ENCODE measurements at regions not wholly inside any gene's neighbourhood (a gene's known extent, or its start where the extent isn't known, plus 50 kb on each side); places are given as distances from the start of the nearest gene placed in this dataset.

DNA sequence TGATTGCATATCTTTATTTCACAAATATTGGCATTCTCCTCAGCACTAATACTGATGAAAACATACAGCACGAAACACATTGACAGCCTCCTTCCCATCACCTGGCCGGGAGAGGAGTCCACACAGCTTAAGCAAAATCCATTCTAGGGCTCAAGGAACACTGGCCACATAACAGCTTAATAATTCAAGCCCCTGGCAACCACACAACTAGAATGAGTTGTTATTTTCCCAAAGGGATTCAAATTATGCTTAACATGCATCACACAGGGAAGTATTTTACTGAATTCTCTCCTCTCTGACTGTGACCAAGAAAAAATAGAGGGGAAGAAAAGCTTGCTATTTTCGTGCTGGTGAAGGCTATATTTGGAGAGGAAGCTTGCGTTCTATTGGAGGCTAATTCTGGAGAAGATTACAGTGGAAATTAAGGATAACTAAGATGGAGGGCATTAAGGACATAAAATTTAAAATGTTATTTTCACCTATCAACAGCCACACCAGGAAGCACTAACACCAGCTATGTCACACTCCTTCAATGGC lies 198.5 kb downstream of the ADGRG6 start:
- Histone ChIP-seq H3K4me1 (ENCODE audit: control insufficient read depth in 2 of 2, insufficient read depth in 2 of 2, low read length in 2 of 2) (no peaks in the 10 kb centered on the region), H3K27me3 (ENCODE audit: control insufficient read depth in 2 of 2, insufficient read depth in 2 of 2, low read length in 2 of 2) (no peaks in the 10 kb centered on the region), H3K9ac (ENCODE audit: low read depth in 1 of 2, low read length in 2 of 2) (no peak overlapping the region), H3K36me3 (ENCODE audit: control insufficient read depth in 2 of 2, insufficient read depth in 2 of 2, low read length in 2 of 2) (no peaks in the 10 kb centered on the region), H3K9me3 (ENCODE audit: control insufficient read depth in 2 of 2, low read length in 2 of 2) (peaks cover 0 to 4% of the 10 kb centered on the region in 2 donors), H3K4me3 (ENCODE audit: low read length in 2 of 2) (no peak overlapping the region), H3K27ac (ENCODE audit: low read depth in 2 of 2, low read length in 2 of 2) (no peak overlapping the region)

DNA sequence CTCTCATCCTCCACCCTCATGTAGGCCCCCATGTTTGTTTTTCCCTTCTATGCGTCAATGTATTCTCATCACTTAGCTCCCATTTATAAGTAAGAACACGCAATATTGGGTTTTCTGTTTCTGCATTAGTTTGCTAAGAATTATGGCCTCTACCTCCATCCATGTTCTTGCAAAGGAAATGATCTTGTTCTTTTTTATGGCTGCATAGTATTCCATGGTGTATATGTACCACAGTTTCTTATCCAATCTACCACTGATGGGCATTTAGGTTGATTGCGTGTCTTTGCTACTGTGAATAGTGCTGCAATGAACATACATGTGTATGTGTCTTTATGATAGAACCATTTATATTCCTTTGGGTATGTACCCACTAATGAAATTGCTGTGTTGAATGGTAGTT lies 200.0 kb downstream of the ADGRG6 start:
- H3K9me3 ChIP-seq (ENCODE audit: control insufficient read depth in 2 of 2, low read length in 2 of 2): peaks cover 0 to 4% of the 10 kb centered on the region in 2 donors
- no peaks in the 10 kb centered on the region for H3K27me3 ChIP-seq (ENCODE audit: control insufficient read depth in 2 of 2, insufficient read depth in 2 of 2, low read length in 2 of 2)
- H3K4me3 ChIP-seq (ENCODE audit: low read length in 2 of 2): no peak overlapping the region
- H3K27ac ChIP-seq (ENCODE audit: low read depth in 2 of 2, low read length in 2 of 2): no peak overlapping the region
- H3K36me3 ChIP-seq (ENCODE audit: control insufficient read depth in 2 of 2, insufficient read depth in 2 of 2, low read length in 2 of 2): no peaks in the 10 kb centered on the region
- no peaks in the 10 kb centered on the region for H3K4me1 ChIP-seq (ENCODE audit: control insufficient read depth in 2 of 2, insufficient read depth in 2 of 2, low read length in 2 of 2)
- H3K9ac ChIP-seq (ENCODE audit: low read depth in 1 of 2, low read length in 2 of 2): no peak overlapping the region

DNA sequence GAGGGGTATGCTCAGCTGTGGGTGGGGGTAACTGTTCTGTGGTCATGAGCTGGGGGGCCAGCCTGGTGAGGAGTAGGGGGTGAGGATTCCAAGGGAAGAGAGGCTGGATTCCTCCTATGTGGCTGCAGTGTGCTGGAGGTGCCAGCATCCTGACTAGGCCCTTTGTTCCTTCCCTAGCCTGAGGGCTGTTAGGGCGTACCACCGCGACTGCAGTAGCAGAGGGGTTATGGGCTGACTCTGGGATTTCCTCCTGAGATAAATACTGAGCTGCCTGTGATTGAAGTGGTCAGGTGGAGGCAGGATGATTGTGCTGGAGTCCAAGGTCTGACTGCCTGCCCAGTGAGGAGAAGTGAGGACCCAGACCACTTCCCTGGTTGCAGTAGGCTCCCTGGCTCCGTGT lies 205.3 kb downstream of the ADGRG6 start:
- Histone ChIP-seq H3K9ac (ENCODE audit: low read depth in 1 of 2, low read length in 2 of 2) (no peak overlapping the region), H3K27ac (ENCODE audit: low read depth in 2 of 2, low read length in 2 of 2) (no peak overlapping the region), H3K27me3 (ENCODE audit: control insufficient read depth in 2 of 2, insufficient read depth in 2 of 2, low read length in 2 of 2) (no peaks in the 10 kb centered on the region), H3K9me3 (ENCODE audit: control insufficient read depth in 2 of 2, low read length in 2 of 2) (peaks cover 0 to under 1% of the 10 kb centered on the region in 2 donors), H3K36me3 (ENCODE audit: control insufficient read depth in 2 of 2, insufficient read depth in 2 of 2, low read length in 2 of 2) (no peaks in the 10 kb centered on the region), H3K4me1 (ENCODE audit: control insufficient read depth in 2 of 2, insufficient read depth in 2 of 2, low read length in 2 of 2) (no peaks in the 10 kb centered on the region), H3K4me3 (ENCODE audit: low read length in 2 of 2) (no peak overlapping the region)

DNA sequence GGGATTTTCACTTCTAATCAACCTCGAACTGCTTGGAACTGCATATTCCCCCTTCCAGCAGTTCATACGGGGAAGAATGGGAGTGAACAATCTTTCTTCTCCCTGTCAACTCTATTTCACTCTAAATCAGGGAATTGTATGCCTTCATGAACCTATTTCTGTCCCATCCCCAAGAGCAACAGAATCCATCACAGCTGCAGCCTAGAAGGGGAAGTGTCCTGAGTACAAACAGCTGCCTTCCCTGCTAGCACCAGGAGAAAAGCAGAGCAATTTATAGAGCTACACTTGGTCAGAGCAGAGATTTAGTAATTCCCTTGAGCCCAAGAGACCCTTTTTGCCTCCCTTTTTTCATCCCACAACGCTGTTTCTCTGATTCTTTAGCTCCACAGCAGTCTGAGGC lies 208.4 kb downstream of the ADGRG6 start:
- Histone ChIP-seq H3K36me3 (ENCODE audit: control insufficient read depth in 2 of 2, insufficient read depth in 2 of 2, low read length in 2 of 2) (no peaks in the 10 kb centered on the region), H3K9ac (ENCODE audit: low read depth in 1 of 2, low read length in 2 of 2) (no peak overlapping the region), H3K4me1 (ENCODE audit: control insufficient read depth in 2 of 2, insufficient read depth in 2 of 2, low read length in 2 of 2) (no peaks in the 10 kb centered on the region), H3K9me3 (ENCODE audit: control insufficient read depth in 2 of 2, low read length in 2 of 2) (no peaks in the 10 kb centered on the region), H3K27ac (ENCODE audit: low read depth in 2 of 2, low read length in 2 of 2) (no peak overlapping the region), H3K4me3 (ENCODE audit: low read length in 2 of 2) (no peak overlapping the region), H3K27me3 (ENCODE audit: control insufficient read depth in 2 of 2, insufficient read depth in 2 of 2, low read length in 2 of 2) (no peaks in the 10 kb centered on the region)

DNA sequence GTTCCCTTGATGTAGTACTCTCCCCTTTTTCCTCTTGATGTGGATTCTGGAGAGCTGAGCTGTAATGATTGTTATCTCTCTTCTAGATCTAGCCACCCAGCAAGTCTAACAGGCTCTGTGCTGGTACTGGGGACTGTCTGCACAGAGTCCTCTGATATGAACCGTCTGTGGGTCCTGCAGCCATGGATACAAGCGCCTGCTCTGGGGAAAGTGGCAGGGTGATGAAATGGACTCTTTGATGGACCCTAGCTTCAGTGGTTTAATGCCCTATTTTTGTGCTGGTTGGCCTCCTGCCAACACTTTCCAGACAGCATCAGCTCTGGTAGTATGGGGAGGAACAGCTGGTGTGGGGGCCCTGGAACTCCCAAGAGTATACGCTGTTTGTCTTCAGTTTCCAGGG lies 216.3 kb downstream of the ADGRG6 start:
- no peaks in the 10 kb centered on the region for H3K27me3 ChIP-seq (ENCODE audit: control insufficient read depth in 2 of 2, insufficient read depth in 2 of 2, low read length in 2 of 2)
- H3K9ac ChIP-seq (ENCODE audit: low read depth in 1 of 2, low read length in 2 of 2): no peak overlapping the region
- no peak overlapping the region for H3K27ac ChIP-seq (ENCODE audit: low read depth in 2 of 2, low read length in 2 of 2)
- no peaks in the 10 kb centered on the region for H3K4me1 ChIP-seq (ENCODE audit: control insufficient read depth in 2 of 2, insufficient read depth in 2 of 2, low read length in 2 of 2)
- H3K4me3 ChIP-seq (ENCODE audit: low read length in 2 of 2): no peak overlapping the region
- no peaks in the 10 kb centered on the region for H3K36me3 ChIP-seq (ENCODE audit: control insufficient read depth in 2 of 2, insufficient read depth in 2 of 2, low read length in 2 of 2)
- H3K9me3 ChIP-seq (ENCODE audit: control insufficient read depth in 2 of 2, low read length in 2 of 2): no peaks in the 10 kb centered on the region

DNA sequence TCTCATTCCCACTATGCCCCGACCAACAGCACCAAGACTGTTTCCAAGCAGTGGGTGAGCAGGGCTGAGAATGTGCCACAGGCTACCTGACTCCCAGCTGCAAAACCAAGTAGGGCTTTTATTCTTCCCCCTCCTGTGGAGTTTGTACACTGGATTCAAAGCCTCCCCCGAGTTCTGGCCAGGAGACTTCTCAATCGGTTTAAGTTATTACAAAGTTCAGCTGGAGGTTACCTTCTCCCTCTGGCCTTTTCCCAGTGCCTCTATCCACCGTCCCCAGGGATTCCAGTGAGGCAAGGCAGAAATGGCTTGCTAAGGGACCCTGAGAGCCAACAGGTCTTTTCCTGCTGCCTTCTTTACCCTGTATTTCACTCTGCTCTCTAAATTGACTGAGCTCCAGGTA lies 217.0 kb downstream of the ADGRG6 start:
- no peak overlapping the region for H3K4me3 ChIP-seq (ENCODE audit: low read length in 2 of 2)
- no peaks in the 10 kb centered on the region for H3K4me1 ChIP-seq (ENCODE audit: control insufficient read depth in 2 of 2, insufficient read depth in 2 of 2, low read length in 2 of 2)
- no peaks in the 10 kb centered on the region for H3K36me3 ChIP-seq (ENCODE audit: control insufficient read depth in 2 of 2, insufficient read depth in 2 of 2, low read length in 2 of 2)
- H3K27ac ChIP-seq (ENCODE audit: low read depth in 2 of 2, low read length in 2 of 2): no peak overlapping the region
- H3K27me3 ChIP-seq (ENCODE audit: control insufficient read depth in 2 of 2, insufficient read depth in 2 of 2, low read length in 2 of 2): no peaks in the 10 kb centered on the region
- no peaks in the 10 kb centered on the region for H3K9me3 ChIP-seq (ENCODE audit: control insufficient read depth in 2 of 2, low read length in 2 of 2)
- H3K9ac ChIP-seq (ENCODE audit: low read depth in 1 of 2, low read length in 2 of 2): no peak overlapping the region

DNA sequence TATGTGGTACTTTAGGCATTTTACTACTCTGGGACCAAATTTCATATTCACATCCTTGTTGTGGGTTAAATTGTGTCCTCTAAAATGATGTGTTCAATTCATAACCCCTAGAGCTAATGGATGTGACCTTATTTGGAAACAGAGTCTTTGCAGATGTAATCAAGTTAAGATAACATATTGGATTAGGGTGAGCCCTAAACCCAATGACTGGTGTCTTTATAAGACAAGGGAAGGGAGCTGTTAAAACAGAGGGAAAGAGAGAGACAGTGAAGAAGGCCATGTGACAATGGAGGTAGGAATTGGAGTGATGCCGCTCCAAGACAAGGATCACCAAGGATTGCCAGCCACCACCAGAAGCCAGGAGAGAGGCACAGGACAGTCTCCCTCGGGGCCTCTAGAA lies 220.0 kb downstream of the ADGRG6 start:
- no peak overlapping the region for H3K27ac ChIP-seq (ENCODE audit: low read depth in 2 of 2, low read length in 2 of 2)
- H3K4me1 ChIP-seq (ENCODE audit: control insufficient read depth in 2 of 2, insufficient read depth in 2 of 2, low read length in 2 of 2): no peaks in the 10 kb centered on the region
- no peaks in the 10 kb centered on the region for H3K36me3 ChIP-seq (ENCODE audit: control insufficient read depth in 2 of 2, insufficient read depth in 2 of 2, low read length in 2 of 2)
- no peaks in the 10 kb centered on the region for H3K27me3 ChIP-seq (ENCODE audit: control insufficient read depth in 2 of 2, insufficient read depth in 2 of 2, low read length in 2 of 2)
- no peak overlapping the region for H3K9ac ChIP-seq (ENCODE audit: low read depth in 1 of 2, low read length in 2 of 2)
- no peak overlapping the region for H3K4me3 ChIP-seq (ENCODE audit: low read length in 2 of 2)
- no peaks in the 10 kb centered on the region for H3K9me3 ChIP-seq (ENCODE audit: control insufficient read depth in 2 of 2, low read length in 2 of 2)

DNA sequence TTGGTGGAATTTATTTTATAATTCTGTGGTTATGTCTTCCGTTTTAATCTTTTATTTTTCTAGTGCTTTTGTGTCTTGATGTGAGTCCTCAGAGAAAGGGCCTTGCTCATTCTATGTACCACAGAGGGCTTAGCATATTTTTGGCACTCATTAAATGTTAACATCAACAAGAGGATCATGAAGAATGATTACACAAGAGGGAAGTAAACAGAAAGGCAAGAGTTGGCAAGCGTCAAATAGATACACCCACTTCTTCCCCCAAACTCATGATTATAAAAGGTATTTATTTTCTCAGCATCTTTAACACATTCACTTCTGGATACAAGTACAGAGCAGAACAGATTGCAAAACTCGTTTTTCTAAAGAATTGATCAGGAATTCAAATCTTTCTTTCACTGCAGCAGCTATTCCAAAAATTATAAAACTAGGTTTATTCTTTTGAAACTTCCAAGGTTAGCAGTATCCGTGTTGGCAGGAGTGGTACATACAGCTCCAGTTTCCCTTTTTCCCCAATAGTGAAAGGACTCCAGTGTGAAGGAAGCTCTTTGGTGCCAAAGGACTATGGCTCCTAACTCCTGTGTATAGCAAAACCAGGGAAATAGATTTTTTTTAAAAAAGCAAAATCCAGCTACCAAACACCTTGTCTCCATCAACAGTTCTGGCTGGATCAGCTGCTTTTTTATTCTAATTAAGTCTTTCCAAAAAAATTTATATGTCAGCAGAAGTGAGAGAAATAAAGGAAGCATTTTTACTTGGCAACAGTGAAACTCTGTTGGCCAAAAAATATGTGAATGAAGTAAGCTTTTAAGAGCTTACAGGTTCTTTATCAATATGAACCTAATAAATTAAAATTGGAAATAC lies 221.9 kb downstream of the ADGRG6 start:
- no peak overlapping the region for H3K9ac ChIP-seq (ENCODE audit: low read depth in 1 of 2, low read length in 2 of 2)
- H3K36me3 ChIP-seq (ENCODE audit: control insufficient read depth in 2 of 2, insufficient read depth in 2 of 2, low read length in 2 of 2): no peaks in the 10 kb centered on the region
- no peaks in the 10 kb centered on the region for H3K4me1 ChIP-seq (ENCODE audit: control insufficient read depth in 2 of 2, insufficient read depth in 2 of 2, low read length in 2 of 2)
- H3K27ac ChIP-seq (ENCODE audit: low read depth in 2 of 2, low read length in 2 of 2): no peak overlapping the region
- no peak overlapping the region for H3K4me3 ChIP-seq (ENCODE audit: low read length in 2 of 2)
- H3K27me3 ChIP-seq (ENCODE audit: control insufficient read depth in 2 of 2, insufficient read depth in 2 of 2, low read length in 2 of 2): no peaks in the 10 kb centered on the region
- no peaks in the 10 kb centered on the region for H3K9me3 ChIP-seq (ENCODE audit: control insufficient read depth in 2 of 2, low read length in 2 of 2)

DNA sequence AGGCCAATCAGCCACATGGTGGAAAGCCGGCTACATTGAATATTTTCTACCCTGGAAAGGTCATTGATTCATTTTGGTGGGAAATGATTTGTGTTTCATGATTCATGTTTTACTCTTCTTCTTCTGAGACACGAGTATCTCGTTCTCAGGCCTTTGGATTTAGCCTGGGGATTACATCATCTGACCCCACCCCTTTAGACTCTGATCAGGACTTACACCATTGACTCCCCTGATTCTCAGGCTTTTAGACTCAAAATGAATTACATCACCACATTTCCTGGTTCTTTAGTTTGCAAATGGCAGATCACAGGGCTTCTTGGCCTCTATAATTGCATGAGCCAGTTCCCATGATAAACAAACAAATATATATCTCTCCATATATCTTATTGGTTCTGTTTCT lies 228.8 kb downstream of the ADGRG6 start:
- H3K27ac ChIP-seq (ENCODE audit: low read depth in 2 of 2, low read length in 2 of 2): no peak overlapping the region
- no peaks in the 10 kb centered on the region for H3K4me1 ChIP-seq (ENCODE audit: control insufficient read depth in 2 of 2, insufficient read depth in 2 of 2, low read length in 2 of 2)
- no peaks in the 10 kb centered on the region for H3K36me3 ChIP-seq (ENCODE audit: control insufficient read depth in 2 of 2, insufficient read depth in 2 of 2, low read length in 2 of 2)
- no peak overlapping the region for H3K9ac ChIP-seq (ENCODE audit: low read depth in 1 of 2, low read length in 2 of 2)
- no peaks in the 10 kb centered on the region for H3K9me3 ChIP-seq (ENCODE audit: control insufficient read depth in 2 of 2, low read length in 2 of 2)
- no peak overlapping the region for H3K4me3 ChIP-seq (ENCODE audit: low read length in 2 of 2)
- no peaks in the 10 kb centered on the region for H3K27me3 ChIP-seq (ENCODE audit: control insufficient read depth in 2 of 2, insufficient read depth in 2 of 2, low read length in 2 of 2)

DNA sequence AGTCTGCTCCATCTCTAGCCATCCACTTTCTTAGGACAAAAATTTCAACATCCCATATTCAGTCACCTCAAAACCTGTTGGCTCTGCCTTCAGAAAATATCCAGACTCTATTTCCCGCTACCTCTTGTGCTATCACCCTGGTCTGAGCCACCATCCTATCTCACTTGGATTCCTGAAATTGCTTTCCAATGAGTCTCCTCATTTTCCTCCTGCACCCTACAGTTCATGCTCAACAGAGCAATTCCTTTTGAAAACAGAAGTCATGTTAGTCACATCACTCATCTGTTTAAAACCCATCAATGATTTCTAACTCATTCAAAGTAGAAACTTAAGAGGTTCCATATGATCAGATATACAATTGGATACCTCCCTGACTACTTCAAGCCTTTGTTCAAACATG lies 229.9 kb downstream of the ADGRG6 start:
- Histone ChIP-seq H3K4me1 (ENCODE audit: control insufficient read depth in 2 of 2, insufficient read depth in 2 of 2, low read length in 2 of 2) (no peaks in the 10 kb centered on the region), H3K9ac (ENCODE audit: low read depth in 1 of 2, low read length in 2 of 2) (no peak overlapping the region), H3K4me3 (ENCODE audit: low read length in 2 of 2) (no peak overlapping the region), H3K36me3 (ENCODE audit: control insufficient read depth in 2 of 2, insufficient read depth in 2 of 2, low read length in 2 of 2) (no peaks in the 10 kb centered on the region), H3K27ac (ENCODE audit: low read depth in 2 of 2, low read length in 2 of 2) (no peak overlapping the region), H3K9me3 (ENCODE audit: control insufficient read depth in 2 of 2, low read length in 2 of 2) (no peaks in the 10 kb centered on the region), H3K27me3 (ENCODE audit: control insufficient read depth in 2 of 2, insufficient read depth in 2 of 2, low read length in 2 of 2) (no peaks in the 10 kb centered on the region)

Measured in mucosa of rectum (tissue), 2 donors.